Vagina (tissue), 2 donors: ENCODE measurements at regions not wholly inside any gene's neighbourhood (a gene's known extent, or its start where the extent isn't known, plus 50 kb on each side); places are given as distances from the start of the nearest gene placed in this dataset.

ENCODE experiments used
- POLR2A ChIP-seq, 2 donors: fragments of 450-650 bp; IDR thresholded peaks; one replicate each; pipeline ENCODE4 v1.6.1; 2017; ENCODE audit warnings: antibody characterized with exemption in 2 of 2, mild to moderate bottlenecking in 2 of 2, moderate library complexity in 2 of 2
- POLR2AphosphoS5 ChIP-seq, 2 donors: sonication (generic); formaldehyde crosslinking; IDR thresholded peaks; one replicate each; pipeline ENCODE4 v1.9.0; 2017; ENCODE audit warnings: antibody characterized with exemption in 2 of 2, mild to moderate bottlenecking in 2 of 2, low read depth in 1 of 2; ENCODE audit not compliant: insufficient read depth in 1 of 2
- TF ChIP-seq, protein P1 (sequence below), 3 experiments: fragments of 450-650 bp in 2 of 3; fragments of 200-600 bp in 1 of 3; sonication (generic) in 1 of 3; IDR thresholded peaks; one replicate each; pipeline ENCODE4 v1.5.1; 2017 to 2019; ENCODE audit warnings: antibody characterized with exemption in 3 of 3, mild to moderate bottlenecking in 2 of 3, moderate library complexity in 2 of 3

DNA sequence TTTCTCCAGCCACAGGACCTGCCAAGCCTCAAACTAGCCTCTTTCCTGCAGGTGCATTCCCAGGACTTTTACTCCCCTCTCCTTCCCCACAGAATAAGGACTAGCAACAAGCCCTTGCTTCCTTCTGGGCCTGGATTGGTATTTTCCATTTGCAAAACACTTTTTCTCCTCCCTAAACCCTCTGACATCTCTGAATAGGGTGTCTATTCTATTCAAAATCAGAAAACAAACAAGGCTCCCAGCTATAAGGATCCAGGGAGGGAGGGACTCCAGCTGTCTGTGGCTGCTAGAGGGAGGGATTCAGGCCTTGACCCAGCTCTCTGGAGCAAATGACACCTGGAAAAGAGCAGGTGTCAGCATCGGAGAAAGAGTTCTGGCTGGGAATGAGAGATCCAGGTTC is 168.5 kb upstream of the BDNF start:
- TF ChIP-seq, protein P1, sequence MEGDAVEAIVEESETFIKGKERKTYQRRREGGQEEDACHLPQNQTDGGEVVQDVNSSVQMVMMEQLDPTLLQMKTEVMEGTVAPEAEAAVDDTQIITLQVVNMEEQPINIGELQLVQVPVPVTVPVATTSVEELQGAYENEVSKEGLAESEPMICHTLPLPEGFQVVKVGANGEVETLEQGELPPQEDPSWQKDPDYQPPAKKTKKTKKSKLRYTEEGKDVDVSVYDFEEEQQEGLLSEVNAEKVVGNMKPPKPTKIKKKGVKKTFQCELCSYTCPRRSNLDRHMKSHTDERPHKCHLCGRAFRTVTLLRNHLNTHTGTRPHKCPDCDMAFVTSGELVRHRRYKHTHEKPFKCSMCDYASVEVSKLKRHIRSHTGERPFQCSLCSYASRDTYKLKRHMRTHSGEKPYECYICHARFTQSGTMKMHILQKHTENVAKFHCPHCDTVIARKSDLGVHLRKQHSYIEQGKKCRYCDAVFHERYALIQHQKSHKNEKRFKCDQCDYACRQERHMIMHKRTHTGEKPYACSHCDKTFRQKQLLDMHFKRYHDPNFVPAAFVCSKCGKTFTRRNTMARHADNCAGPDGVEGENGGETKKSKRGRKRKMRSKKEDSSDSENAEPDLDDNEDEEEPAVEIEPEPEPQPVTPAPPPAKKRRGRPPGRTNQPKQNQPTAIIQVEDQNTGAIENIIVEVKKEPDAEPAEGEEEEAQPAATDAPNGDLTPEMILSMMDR (IDR thresholded peaks at IDR 0.05) = no peak
- TF ChIP-seq POLR2A (IDR thresholded peaks at IDR 0.05) (no peak), POLR2AphosphoS5 (IDR thresholded peaks at IDR 0.05; ENCODE audit: insufficient read depth in 1 of 2, low read depth in 1 of 2) (no peak)
